ENCODE measurements at regions not wholly inside any gene's neighbourhood (a gene's known extent, or its start where the extent isn't known, plus 50 kb on each side); places are given as distances from the start of the nearest gene placed in this dataset.

GRCh38 chr2:118661179-118661578 is 186.3 kb downstream of the EN1 start:
- no peak for DNase-seq

- no peak for DNase-seq
Measured at GRCh38 chr2:118658596-118659198, 188.8 kb downstream of the EN1 start.

GRCh38 chr2:118657466-118657865 is 190.0 kb downstream of the EN1 start:
- no peak for DNase-seq

- no peak for DNase-seq
Measured at GRCh38 chr2:118654945-118655344, 192.5 kb downstream of the EN1 start.

- DNase-seq: no peak
Measured at GRCh38 chr2:118650327-118650726, 197.1 kb downstream of the EN1 start.

- DNase-seq: no peak
Measured at GRCh38 chr2:118645876-118646275, 201.6 kb downstream of the EN1 start.

- DNase-seq: no peak
Measured at GRCh38 chr2:118644190-118644589, 203.3 kb downstream of the EN1 start.

- no peak for DNase-seq
Measured at GRCh38 chr2:118643294-118643693, 204.2 kb downstream of the EN1 start.

GRCh38 chr2:118642501-118642900 is 204.9 kb downstream of the EN1 start:
- DNase-seq: no peak

- DNase-seq: no peak
Measured at GRCh38 chr2:118641711-118642110, 205.7 kb downstream of the EN1 start.

- no peak for DNase-seq
Measured at GRCh38 chr2:118639371-118639770, 208.1 kb downstream of the EN1 start.

GRCh38 chr2:118638453-118638852 is 209.0 kb downstream of the EN1 start:
- DNase-seq: no peak

- DNase-seq: no peak
Measured at GRCh38 chr2:118635891-118636290, 211.6 kb downstream of the EN1 start.

- no peak for DNase-seq
Measured at GRCh38 chr2:118634876-118635275, 212.6 kb downstream of the EN1 start.

- DNase-seq: no peak
Measured at GRCh38 chr2:118633371-118634018, 214.0 kb downstream of the EN1 start.

GRCh38 chr2:118632921-118633320 is 214.5 kb downstream of the EN1 start:
- no peak for DNase-seq

GRCh38 chr2:118627156-118627555 is 220.3 kb downstream of the EN1 start:
- no peak for DNase-seq

- DNase-seq: no peak
Measured at GRCh38 chr2:118622913-118623312, 224.5 kb downstream of the EN1 start.

GRCh38 chr2:118622108-118622507 is 225.3 kb downstream of the EN1 start:
- no peak for DNase-seq

- DNase-seq: no peak
Measured at GRCh38 chr2:118618279-118618678, 229.2 kb downstream of the EN1 start.

- no peak for DNase-seq
Measured at GRCh38 chr2:118616432-118616831, 231.0 kb downstream of the EN1 start.

GRCh38 chr2:118614841-118615271 is 232.6 kb downstream of the EN1 start:
- no peak for DNase-seq

GRCh38 chr2:118613737-118614136 is 233.7 kb downstream of the EN1 start:
- no peak for DNase-seq

- no peak for DNase-seq
Measured at GRCh38 chr2:118611691-118612090, 235.8 kb downstream of the EN1 start.

GRCh38 chr2:118609138-118609537 is 238.3 kb downstream of the EN1 start:
- no peak for DNase-seq

Data from NCI-H446 (cell line).